ENCODE measurements at regions not wholly inside any gene's neighbourhood (a gene's known extent, or its start where the extent isn't known, plus 50 kb on each side); places are given as distances from the start of the nearest gene placed in this dataset.

DNA sequence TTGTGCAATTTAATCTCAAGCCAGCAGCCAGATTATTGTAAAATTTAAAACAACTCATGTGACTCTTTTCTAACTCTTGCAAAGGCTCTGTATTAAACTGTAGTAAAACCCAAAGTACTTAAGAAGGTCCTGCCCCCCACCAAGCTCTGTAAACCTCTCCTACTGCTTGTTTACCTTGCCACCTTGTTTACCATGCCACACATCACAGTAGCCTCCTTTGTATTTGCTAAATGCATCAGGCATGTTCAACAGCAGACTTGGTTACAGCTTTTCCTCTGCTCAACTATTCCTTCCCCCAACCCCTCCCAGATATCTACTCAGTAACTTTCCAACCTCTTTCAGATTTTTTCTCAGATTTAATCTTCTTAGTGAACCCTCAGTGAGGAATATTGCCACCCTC is 861.6 kb downstream of the METTL15 start:
- DNase-seq (ENCODE audit: low read depth), result no peak
- H3K4me3 ChIP-seq (ENCODE audit: control insufficient read depth, low read depth, low read length), result no peak overlapping the region
- TF ChIP-seq CTCF (IDR thresholded peaks at IDR 0.05; ENCODE audit: control insufficient read depth, insufficient read depth, low read depth, low read length, missing control alignments), result no peak

DNA sequence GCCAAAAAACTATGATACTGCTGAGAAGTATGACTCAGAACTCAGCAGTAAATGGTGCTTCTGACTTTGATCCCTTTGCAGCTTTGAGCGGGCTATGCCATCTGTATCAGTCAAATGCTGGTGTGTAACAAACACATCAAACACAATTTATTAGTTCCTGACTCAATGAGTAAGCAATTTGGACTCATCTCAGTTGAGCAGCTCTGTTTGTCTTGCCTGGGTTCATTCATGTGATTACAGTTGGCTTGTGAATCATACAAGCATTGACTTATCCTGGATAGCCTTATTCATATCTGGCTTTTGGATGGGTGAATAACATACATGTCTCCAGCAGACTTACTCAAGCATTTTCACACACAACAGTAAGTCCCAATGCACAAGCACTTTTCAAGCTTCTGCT is 858.8 kb downstream of the METTL15 start:
- no peak for DNase-seq (ENCODE audit: low read depth)
- no peak for TF ChIP-seq CTCF (IDR thresholded peaks at IDR 0.05; ENCODE audit: control insufficient read depth, insufficient read depth, low read depth, low read length, missing control alignments)
- no peak overlapping the region for H3K4me3 ChIP-seq (ENCODE audit: control insufficient read depth, low read depth, low read length)

GRCh38 chr11:28965819-28966218 is 857.6 kb downstream of the METTL15 start:
- H3K4me3 ChIP-seq (ENCODE audit: control insufficient read depth, low read depth, low read length), result no peak overlapping the region
- no peak for TF ChIP-seq CTCF (IDR thresholded peaks at IDR 0.05; ENCODE audit: control insufficient read depth, insufficient read depth, low read depth, low read length, missing control alignments)
- no peak for DNase-seq (ENCODE audit: low read depth)

- no peak for TF ChIP-seq CTCF (IDR thresholded peaks at IDR 0.05; ENCODE audit: control insufficient read depth, insufficient read depth, low read depth, low read length, missing control alignments)
- DNase-seq (ENCODE audit: low read depth), result no peak
- H3K4me3 ChIP-seq (ENCODE audit: control insufficient read depth, low read depth, low read length), result no peak overlapping the region
Measured at GRCh38 chr11:28964811-28965210, 856.6 kb downstream of the METTL15 start.

- TF ChIP-seq CTCF (IDR thresholded peaks at IDR 0.05; ENCODE audit: control insufficient read depth, insufficient read depth, low read depth, low read length, missing control alignments), result no peak
- no peak overlapping the region for H3K4me3 ChIP-seq (ENCODE audit: control insufficient read depth, low read depth, low read length)
- peak; percentile 58 for DNase-seq (ENCODE audit: low read depth)
Measured at GRCh38 chr11:28963187-28963586, 855.0 kb downstream of the METTL15 start.

DNA sequence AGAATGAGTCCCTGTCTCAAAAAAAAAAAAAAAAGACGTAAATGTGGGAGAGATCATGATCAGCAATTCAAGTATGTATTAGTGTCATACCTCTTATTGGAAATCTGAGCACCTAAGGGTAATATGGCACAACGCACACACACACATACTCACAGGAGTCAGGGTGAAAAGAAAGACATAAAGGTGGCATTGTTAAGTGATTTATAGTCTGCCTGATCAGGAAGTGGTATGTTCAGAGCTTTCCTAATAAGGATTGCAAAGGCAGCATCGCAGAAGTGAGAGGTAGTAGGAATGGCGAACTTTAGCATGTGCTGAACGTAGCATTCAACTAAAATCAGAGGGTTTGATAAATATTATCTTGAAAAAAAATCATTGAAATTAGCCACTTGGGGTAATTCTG is 854.3 kb downstream of the METTL15 start:
- no peak for TF ChIP-seq CTCF (IDR thresholded peaks at IDR 0.05; ENCODE audit: control insufficient read depth, insufficient read depth, low read depth, low read length, missing control alignments)
- DNase-seq (ENCODE audit: low read depth), result no peak
- H3K4me3 ChIP-seq (ENCODE audit: control insufficient read depth, low read depth, low read length), result no peak overlapping the region

- no peak for DNase-seq (ENCODE audit: low read depth)
- TF ChIP-seq CTCF (IDR thresholded peaks at IDR 0.05; ENCODE audit: control insufficient read depth, insufficient read depth, low read depth, low read length, missing control alignments), result no peak
- no peak overlapping the region for H3K4me3 ChIP-seq (ENCODE audit: control insufficient read depth, low read depth, low read length)
Measured at GRCh38 chr11:28961726-28962125, 853.5 kb downstream of the METTL15 start.
